HEK293T (cell line): ENCODE measurements at regions not wholly inside any gene's neighbourhood (a gene's known extent, or its start where the extent isn't known, plus 50 kb on each side); places are given as distances from the start of the nearest gene placed in this dataset.

ENCODE experiments used
- ELF4 ChIP-seq: fragments of 450-650 bp; IDR thresholded peaks from 2 replicates; pipeline ENCODE4 v1.6.1; 2017; ENCODE audit warnings: antibody characterized with exemption
- FOXA1 ChIP-seq: fragments of 450-650 bp; IDR thresholded peaks from 2 replicates; pipeline ENCODE4 v1.6.1; 2016; ENCODE audit warnings: mild to moderate bottlenecking
- SP1 ChIP-seq: fragments of 450-650 bp; IDR thresholded peaks from 2 replicates; pipeline ENCODE4 v1.6.1; 2017
- SUZ12 ChIP-seq: fragments of 450-650 bp; IDR thresholded peaks from 2 replicates; pipeline ENCODE4 v1.6.1; 2016; ENCODE audit warnings: mild to moderate bottlenecking
- TARDBP ChIP-seq: fragments of 450-650 bp; IDR thresholded peaks from 2 replicates; pipeline ENCODE4 v1.6.1; 2016
- ZNF384 ChIP-seq: fragments of 450-650 bp; IDR thresholded peaks from 2 replicates; pipeline ENCODE4 v1.6.1; 2016

GRCh38 chr5:166725593-166725992 is 1565.9 kb upstream of the WWC1 start:
- TF ChIP-seq TARDBP = no peak
- TF ChIP-seq FOXA1 = no peak
- TF ChIP-seq ZNF384 = no peak
- TF ChIP-seq ELF4 = no peak
- no peak for TF ChIP-seq SUZ12
- TF ChIP-seq SP1 = no peak
